ENCODE measurements at regions not wholly inside any gene's neighbourhood (a gene's known extent, or its start where the extent isn't known, plus 50 kb on each side); places are given as distances from the start of the nearest gene placed in this dataset.

DNA sequence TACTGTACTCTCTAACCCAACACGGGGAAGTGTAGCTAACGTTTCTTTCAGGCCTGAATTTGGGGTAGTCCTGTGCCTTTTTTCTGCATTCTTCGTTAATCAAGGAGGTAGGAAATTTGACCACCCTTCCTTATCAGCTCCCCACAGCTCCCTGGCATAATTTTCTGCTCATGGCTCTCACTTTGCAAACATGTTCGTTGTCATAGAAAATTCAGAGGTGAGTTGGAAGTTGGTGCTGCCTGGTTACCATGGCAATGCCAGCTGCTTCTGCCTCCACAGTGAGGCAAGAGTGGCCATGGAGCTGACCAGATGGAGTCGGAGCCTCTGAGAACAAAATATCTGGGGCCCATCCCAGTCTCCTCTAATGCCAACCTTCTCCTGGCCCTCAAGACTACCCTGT, 116.6 kb upstream of the BOD1 start:
- peaks cover 6 to 9% of the 10 kb centered on the region in 2 donors for H3K4me1 ChIP-seq (ENCODE audit: control insufficient read depth in 2 of 2, insufficient read depth in 2 of 2, low read length in 2 of 2)

DNA sequence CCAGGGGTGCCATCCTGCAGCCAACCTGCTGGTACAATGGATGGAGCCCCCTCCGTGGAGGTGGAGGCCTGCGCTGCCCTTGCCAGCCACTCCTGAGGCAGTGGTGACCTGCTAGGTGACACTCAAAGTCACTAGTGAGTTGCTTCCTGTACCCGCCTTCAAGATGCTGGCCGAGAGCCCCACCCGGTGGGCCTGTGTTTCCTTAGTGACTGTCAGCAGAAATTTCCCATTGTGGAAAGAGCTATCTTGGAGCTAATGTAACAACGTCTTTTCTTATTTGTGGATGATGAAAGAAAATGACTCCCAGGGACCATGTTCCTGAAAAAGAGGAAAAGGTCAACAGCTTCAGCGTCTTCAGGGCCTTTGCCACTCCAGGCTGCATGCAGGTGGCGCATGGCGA, 117.0 kb upstream of the BOD1 start:
- H3K4me3 ChIP-seq (ENCODE audit: low read length in 2 of 2) = no peak overlapping the region
- no peaks in the 10 kb centered on the region for H3K27me3 ChIP-seq (ENCODE audit: control insufficient read depth in 2 of 2, insufficient read depth in 2 of 2, low read length in 2 of 2)
- no peak overlapping the region for H3K27ac ChIP-seq (ENCODE audit: low read depth in 2 of 2, low read length in 2 of 2)
- H3K9ac ChIP-seq (ENCODE audit: low read depth in 1 of 2, low read length in 2 of 2) = no peak overlapping the region
- no peaks in the 10 kb centered on the region for H3K36me3 ChIP-seq (ENCODE audit: control insufficient read depth in 2 of 2, insufficient read depth in 2 of 2, low read length in 2 of 2)
- H3K9me3 ChIP-seq (ENCODE audit: control insufficient read depth in 2 of 2, low read length in 2 of 2) = no peaks in the 10 kb centered on the region
- peaks cover 6 to 7% of the 10 kb centered on the region in 2 donors for H3K4me1 ChIP-seq (ENCODE audit: control insufficient read depth in 2 of 2, insufficient read depth in 2 of 2, low read length in 2 of 2)

More for the DNA sequence above, 116.6 kb upstream of the BOD1 start:
- Histone ChIP-seq H3K27ac (ENCODE audit: low read depth in 2 of 2, low read length in 2 of 2) (no peak overlapping the region), H3K9me3 (ENCODE audit: control insufficient read depth in 2 of 2, low read length in 2 of 2) (no peaks in the 10 kb centered on the region), H3K36me3 (ENCODE audit: control insufficient read depth in 2 of 2, insufficient read depth in 2 of 2, low read length in 2 of 2) (no peaks in the 10 kb centered on the region), H3K4me3 (ENCODE audit: low read length in 2 of 2) (no peak overlapping the region), H3K27me3 (ENCODE audit: control insufficient read depth in 2 of 2, insufficient read depth in 2 of 2, low read length in 2 of 2) (no peaks in the 10 kb centered on the region), H3K9ac (ENCODE audit: low read depth in 1 of 2, low read length in 2 of 2) (no peak overlapping the region)

DNA sequence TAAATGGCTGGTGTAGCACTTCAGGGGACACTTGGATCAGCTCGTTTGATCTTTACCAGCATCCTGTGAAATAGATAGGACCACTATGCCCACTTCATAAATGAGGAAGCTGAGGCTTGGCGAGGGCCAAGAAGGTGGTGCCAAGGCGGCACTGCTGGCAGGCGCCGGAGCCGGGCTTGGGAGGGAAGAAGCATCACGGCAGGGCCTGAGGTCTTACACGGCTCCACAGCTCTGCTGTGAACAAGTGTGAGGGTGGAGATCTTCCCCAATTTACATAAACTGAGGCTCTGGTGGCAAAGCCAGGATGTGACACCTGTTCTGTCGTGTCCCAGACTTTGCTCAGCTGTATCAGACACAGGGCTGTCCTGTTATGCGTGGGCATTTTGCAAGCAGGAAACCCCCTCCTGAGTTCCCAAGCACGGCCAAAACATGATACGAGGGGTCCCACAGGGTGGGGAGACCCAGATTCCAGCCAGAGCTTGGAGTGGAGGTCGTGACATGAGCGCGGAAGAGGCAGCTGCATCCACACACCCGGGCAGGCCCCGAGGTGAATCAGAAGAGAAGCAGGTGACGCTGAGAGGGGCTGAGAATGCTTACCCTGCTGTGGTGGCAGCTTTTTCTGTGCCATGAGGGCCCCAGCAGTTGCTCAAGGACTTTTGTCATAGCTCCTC, 117.5 kb upstream of the BOD1 start:
- H3K27ac ChIP-seq (ENCODE audit: low read depth in 2 of 2, low read length in 2 of 2) = peak overlapping the region in 1 of 2 donors; percentile 58
- H3K9ac ChIP-seq (ENCODE audit: low read depth in 1 of 2, low read length in 2 of 2) = no peak overlapping the region
- no peak overlapping the region for H3K4me3 ChIP-seq (ENCODE audit: low read length in 2 of 2)
- H3K9me3 ChIP-seq (ENCODE audit: control insufficient read depth in 2 of 2, low read length in 2 of 2) = no peaks in the 10 kb centered on the region
- peaks cover 5 to 6% of the 10 kb centered on the region in 2 donors for H3K4me1 ChIP-seq (ENCODE audit: control insufficient read depth in 2 of 2, insufficient read depth in 2 of 2, low read length in 2 of 2)
- H3K27me3 ChIP-seq (ENCODE audit: control insufficient read depth in 2 of 2, insufficient read depth in 2 of 2, low read length in 2 of 2) = no peaks in the 10 kb centered on the region
- H3K36me3 ChIP-seq (ENCODE audit: control insufficient read depth in 2 of 2, insufficient read depth in 2 of 2, low read length in 2 of 2) = no peaks in the 10 kb centered on the region

DNA sequence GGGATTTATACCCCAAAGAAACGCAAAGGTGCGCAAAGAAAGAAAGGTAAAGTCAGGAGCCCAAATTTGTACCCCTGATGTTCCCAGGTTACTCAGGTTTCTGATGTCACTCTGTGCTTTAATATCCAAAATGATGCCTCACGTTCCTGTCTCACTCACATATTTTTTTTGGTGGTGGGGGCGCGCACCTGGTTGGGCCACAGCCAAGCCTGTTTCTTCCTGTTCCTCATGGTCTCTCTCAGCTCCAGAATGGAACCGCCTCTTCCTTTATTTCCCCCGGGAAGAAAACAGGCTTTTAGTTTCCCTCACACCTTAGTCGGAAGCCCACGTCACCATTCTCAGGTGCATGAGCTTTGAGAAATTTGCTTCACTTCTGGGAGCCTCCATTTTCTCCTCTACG, 118.3 kb upstream of the BOD1 start:
- peaks cover 5 to 6% of the 10 kb centered on the region in 2 donors for H3K4me1 ChIP-seq (ENCODE audit: control insufficient read depth in 2 of 2, insufficient read depth in 2 of 2, low read length in 2 of 2)
- H3K36me3 ChIP-seq (ENCODE audit: control insufficient read depth in 2 of 2, insufficient read depth in 2 of 2, low read length in 2 of 2) = no peaks in the 10 kb centered on the region
- no peak overlapping the region for H3K9ac ChIP-seq (ENCODE audit: low read depth in 1 of 2, low read length in 2 of 2)
- H3K4me3 ChIP-seq (ENCODE audit: low read length in 2 of 2) = no peak overlapping the region
- H3K9me3 ChIP-seq (ENCODE audit: control insufficient read depth in 2 of 2, low read length in 2 of 2) = no peaks in the 10 kb centered on the region
- H3K27me3 ChIP-seq (ENCODE audit: control insufficient read depth in 2 of 2, insufficient read depth in 2 of 2, low read length in 2 of 2) = no peaks in the 10 kb centered on the region
- H3K27ac ChIP-seq (ENCODE audit: low read depth in 2 of 2, low read length in 2 of 2) = peak overlapping the region in 1 of 2 donors; percentile 58

DNA sequence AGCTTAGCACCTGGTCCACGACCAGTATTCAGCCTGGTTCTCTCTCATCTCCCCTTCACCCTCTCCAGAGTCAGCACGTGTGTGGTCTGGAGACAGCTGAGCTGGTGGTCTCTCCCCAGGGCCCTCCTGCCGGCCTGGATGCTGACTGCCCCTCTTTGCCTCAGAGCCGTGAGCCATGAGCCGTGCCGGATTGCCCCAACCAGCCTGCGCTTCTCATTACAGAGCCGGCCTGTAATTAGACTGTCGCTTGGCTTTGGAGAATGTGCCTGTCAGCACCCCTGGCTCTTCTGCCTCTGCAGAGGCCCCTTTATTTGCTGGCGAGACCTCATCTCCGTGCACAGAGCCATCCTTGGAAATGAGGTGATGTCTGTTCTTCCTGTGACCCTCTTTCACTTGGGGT, 118.7 kb upstream of the BOD1 start:
- no peak overlapping the region for H3K27ac ChIP-seq (ENCODE audit: low read depth in 2 of 2, low read length in 2 of 2)
- H3K9ac ChIP-seq (ENCODE audit: low read depth in 1 of 2, low read length in 2 of 2) = no peak overlapping the region
- H3K4me1 ChIP-seq (ENCODE audit: control insufficient read depth in 2 of 2, insufficient read depth in 2 of 2, low read length in 2 of 2) = peaks cover 5 to 6% of the 10 kb centered on the region in 2 donors
- H3K36me3 ChIP-seq (ENCODE audit: control insufficient read depth in 2 of 2, insufficient read depth in 2 of 2, low read length in 2 of 2) = no peaks in the 10 kb centered on the region
- no peaks in the 10 kb centered on the region for H3K27me3 ChIP-seq (ENCODE audit: control insufficient read depth in 2 of 2, insufficient read depth in 2 of 2, low read length in 2 of 2)
- no peaks in the 10 kb centered on the region for H3K9me3 ChIP-seq (ENCODE audit: control insufficient read depth in 2 of 2, low read length in 2 of 2)
- no peak overlapping the region for H3K4me3 ChIP-seq (ENCODE audit: low read length in 2 of 2)

DNA sequence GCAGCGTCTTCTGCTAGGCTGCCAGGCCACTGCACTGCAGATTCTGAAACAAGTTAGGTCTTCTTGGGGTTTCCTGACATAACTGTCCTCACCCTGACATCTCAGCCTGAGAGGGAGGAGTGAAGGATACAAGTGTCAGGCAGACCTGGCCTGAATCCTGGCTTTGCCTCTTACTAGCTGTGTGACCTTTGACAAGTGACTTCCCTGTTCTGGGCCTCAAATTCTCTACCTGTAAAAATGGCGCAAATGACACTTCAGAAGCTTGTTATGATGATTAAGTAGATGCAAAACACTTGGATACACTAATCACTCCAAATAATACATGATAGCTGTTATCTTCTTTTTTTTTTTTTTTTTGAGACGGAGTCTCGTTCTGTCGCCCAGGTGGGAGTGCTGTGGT, 119.2 kb upstream of the BOD1 start:
- Histone ChIP-seq H3K4me1 (ENCODE audit: control insufficient read depth in 2 of 2, insufficient read depth in 2 of 2, low read length in 2 of 2) (peaks cover 5 to 6% of the 10 kb centered on the region in 2 donors), H3K36me3 (ENCODE audit: control insufficient read depth in 2 of 2, insufficient read depth in 2 of 2, low read length in 2 of 2) (no peaks in the 10 kb centered on the region), H3K27me3 (ENCODE audit: control insufficient read depth in 2 of 2, insufficient read depth in 2 of 2, low read length in 2 of 2) (no peaks in the 10 kb centered on the region), H3K9ac (ENCODE audit: low read depth in 1 of 2, low read length in 2 of 2) (no peak overlapping the region), H3K4me3 (ENCODE audit: low read length in 2 of 2) (no peak overlapping the region), H3K9me3 (ENCODE audit: control insufficient read depth in 2 of 2, low read length in 2 of 2) (no peaks in the 10 kb centered on the region), H3K27ac (ENCODE audit: low read depth in 2 of 2, low read length in 2 of 2) (no peak overlapping the region)

DNA sequence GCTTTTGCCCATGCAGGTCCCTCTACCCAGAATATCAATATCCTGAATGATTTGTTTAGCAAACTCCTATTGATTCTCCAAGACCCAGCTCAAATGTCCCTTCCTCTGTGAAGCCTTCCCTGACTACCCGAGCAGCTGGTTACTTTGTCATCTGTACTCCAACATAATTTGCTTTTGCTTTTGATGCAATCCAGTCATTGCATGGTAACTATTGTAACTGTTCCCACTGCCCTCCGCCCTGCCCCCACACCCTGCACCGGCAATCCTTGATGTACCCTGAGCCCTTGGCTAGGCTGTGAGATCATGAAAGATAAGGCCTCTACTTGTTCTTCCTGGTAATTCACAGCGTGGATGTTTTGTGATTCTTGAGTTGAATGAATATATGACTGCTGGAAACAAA, 119.9 kb upstream of the BOD1 start:
- Histone ChIP-seq H3K9ac (ENCODE audit: low read depth in 1 of 2, low read length in 2 of 2) (no peak overlapping the region), H3K27me3 (ENCODE audit: control insufficient read depth in 2 of 2, insufficient read depth in 2 of 2, low read length in 2 of 2) (no peaks in the 10 kb centered on the region), H3K9me3 (ENCODE audit: control insufficient read depth in 2 of 2, low read length in 2 of 2) (no peaks in the 10 kb centered on the region), H3K27ac (ENCODE audit: low read depth in 2 of 2, low read length in 2 of 2) (no peak overlapping the region), H3K4me3 (ENCODE audit: low read length in 2 of 2) (no peak overlapping the region), H3K4me1 (ENCODE audit: control insufficient read depth in 2 of 2, insufficient read depth in 2 of 2, low read length in 2 of 2) (peaks cover 5 to 6% of the 10 kb centered on the region in 2 donors), H3K36me3 (ENCODE audit: control insufficient read depth in 2 of 2, insufficient read depth in 2 of 2, low read length in 2 of 2) (no peaks in the 10 kb centered on the region)

DNA sequence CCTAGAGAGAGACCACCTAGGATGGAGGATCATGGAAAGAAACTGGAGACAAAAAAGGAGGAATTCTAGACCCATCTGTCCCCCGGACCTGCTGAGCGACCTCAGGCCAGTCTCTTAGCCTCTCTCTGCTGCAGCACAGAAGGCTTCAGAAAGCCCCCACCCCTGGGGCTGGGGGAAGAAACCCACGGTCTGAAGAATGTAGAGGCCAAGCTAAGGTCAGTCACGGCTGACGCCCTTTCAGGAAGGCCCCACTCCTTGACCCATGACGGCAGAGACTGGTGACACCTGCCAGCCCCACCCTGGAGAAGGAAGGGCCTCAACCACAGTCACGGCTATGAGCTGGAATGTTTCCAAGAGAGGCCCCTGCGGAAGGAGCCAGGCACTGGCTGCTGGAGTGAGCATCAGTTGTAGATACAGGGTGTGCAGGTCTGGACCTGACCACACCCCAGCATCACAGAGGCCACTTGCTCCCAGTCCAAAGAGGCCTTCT, 120.5 kb upstream of the BOD1 start:
- no peak overlapping the region for H3K4me3 ChIP-seq (ENCODE audit: low read length in 2 of 2)
- no peak overlapping the region for H3K27ac ChIP-seq (ENCODE audit: low read depth in 2 of 2, low read length in 2 of 2)
- H3K9ac ChIP-seq (ENCODE audit: low read depth in 1 of 2, low read length in 2 of 2) = no peak overlapping the region
- no peaks in the 10 kb centered on the region for H3K36me3 ChIP-seq (ENCODE audit: control insufficient read depth in 2 of 2, insufficient read depth in 2 of 2, low read length in 2 of 2)
- no peaks in the 10 kb centered on the region for H3K27me3 ChIP-seq (ENCODE audit: control insufficient read depth in 2 of 2, insufficient read depth in 2 of 2, low read length in 2 of 2)
- peaks cover 5 to 6% of the 10 kb centered on the region in 2 donors for H3K4me1 ChIP-seq (ENCODE audit: control insufficient read depth in 2 of 2, insufficient read depth in 2 of 2, low read length in 2 of 2)
- no peaks in the 10 kb centered on the region for H3K9me3 ChIP-seq (ENCODE audit: control insufficient read depth in 2 of 2, low read length in 2 of 2)

DNA sequence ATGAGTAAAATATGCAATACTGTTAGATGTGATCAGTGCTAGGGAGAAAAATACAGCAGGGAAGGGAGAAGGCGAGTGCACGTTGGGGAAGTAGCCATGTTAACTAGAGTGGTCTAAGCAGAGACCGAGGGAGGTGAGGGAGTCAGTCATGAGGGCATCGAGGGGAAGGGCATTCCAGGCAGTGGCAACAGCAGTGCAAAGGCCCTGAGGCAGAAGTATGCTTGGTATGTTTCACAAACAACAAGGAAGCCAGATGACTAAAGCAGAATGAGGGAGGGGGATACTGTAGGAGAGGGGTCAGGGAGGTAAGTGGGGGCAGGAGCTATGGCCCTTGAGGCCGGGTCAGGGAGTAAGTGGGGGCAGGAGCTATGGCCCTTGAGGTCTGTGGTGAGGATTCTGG, 123.3 kb upstream of the BOD1 start:
- no peak overlapping the region for H3K9ac ChIP-seq (ENCODE audit: low read depth in 1 of 2, low read length in 2 of 2)
- H3K4me1 ChIP-seq (ENCODE audit: control insufficient read depth in 2 of 2, insufficient read depth in 2 of 2, low read length in 2 of 2) = peaks cover 5 to 6% of the 10 kb centered on the region in 2 donors
- H3K27ac ChIP-seq (ENCODE audit: low read depth in 2 of 2, low read length in 2 of 2) = no peak overlapping the region
- H3K27me3 ChIP-seq (ENCODE audit: control insufficient read depth in 2 of 2, insufficient read depth in 2 of 2, low read length in 2 of 2) = no peaks in the 10 kb centered on the region
- H3K36me3 ChIP-seq (ENCODE audit: control insufficient read depth in 2 of 2, insufficient read depth in 2 of 2, low read length in 2 of 2) = no peaks in the 10 kb centered on the region
- H3K9me3 ChIP-seq (ENCODE audit: control insufficient read depth in 2 of 2, low read length in 2 of 2) = no peaks in the 10 kb centered on the region
- H3K4me3 ChIP-seq (ENCODE audit: low read length in 2 of 2) = no peak overlapping the region

DNA sequence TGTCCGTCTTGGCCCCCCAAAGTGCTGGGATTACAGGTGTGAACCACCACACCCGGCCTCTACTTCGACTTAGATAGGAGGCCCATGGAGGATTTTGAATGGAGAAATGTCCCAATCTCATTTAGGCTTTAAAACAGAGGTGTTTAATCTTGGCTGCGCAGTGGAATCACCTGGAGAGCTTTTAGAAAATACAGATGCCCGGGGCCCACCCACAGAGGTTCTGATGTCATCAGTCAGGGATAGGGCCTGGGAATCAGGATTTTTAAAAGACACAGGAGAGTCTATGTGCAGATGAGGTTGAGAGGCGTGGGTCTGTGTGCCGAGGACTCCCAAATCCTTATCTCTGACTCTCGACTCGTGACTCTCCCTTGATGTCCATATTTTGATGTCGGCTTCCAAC, 124.0 kb upstream of the BOD1 start:
- H3K9me3 ChIP-seq (ENCODE audit: control insufficient read depth in 2 of 2, low read length in 2 of 2) = no peaks in the 10 kb centered on the region
- H3K9ac ChIP-seq (ENCODE audit: low read depth in 1 of 2, low read length in 2 of 2) = no peak overlapping the region
- H3K36me3 ChIP-seq (ENCODE audit: control insufficient read depth in 2 of 2, insufficient read depth in 2 of 2, low read length in 2 of 2) = no peaks in the 10 kb centered on the region
- no peak overlapping the region for H3K27ac ChIP-seq (ENCODE audit: low read depth in 2 of 2, low read length in 2 of 2)
- H3K4me3 ChIP-seq (ENCODE audit: low read length in 2 of 2) = no peak overlapping the region
- no peaks in the 10 kb centered on the region for H3K27me3 ChIP-seq (ENCODE audit: control insufficient read depth in 2 of 2, insufficient read depth in 2 of 2, low read length in 2 of 2)
- H3K4me1 ChIP-seq (ENCODE audit: control insufficient read depth in 2 of 2, insufficient read depth in 2 of 2, low read length in 2 of 2) = peaks cover 5 to 6% of the 10 kb centered on the region in 2 donors
